ENCODE measurements at regions not wholly inside any gene's neighbourhood (a gene's known extent, or its start where the extent isn't known, plus 50 kb on each side); places are given as distances from the start of the nearest gene placed in this dataset.
A peak's percentile ranks its signal among the peaks of the same experiment; 100 is the strongest.

DNA sequence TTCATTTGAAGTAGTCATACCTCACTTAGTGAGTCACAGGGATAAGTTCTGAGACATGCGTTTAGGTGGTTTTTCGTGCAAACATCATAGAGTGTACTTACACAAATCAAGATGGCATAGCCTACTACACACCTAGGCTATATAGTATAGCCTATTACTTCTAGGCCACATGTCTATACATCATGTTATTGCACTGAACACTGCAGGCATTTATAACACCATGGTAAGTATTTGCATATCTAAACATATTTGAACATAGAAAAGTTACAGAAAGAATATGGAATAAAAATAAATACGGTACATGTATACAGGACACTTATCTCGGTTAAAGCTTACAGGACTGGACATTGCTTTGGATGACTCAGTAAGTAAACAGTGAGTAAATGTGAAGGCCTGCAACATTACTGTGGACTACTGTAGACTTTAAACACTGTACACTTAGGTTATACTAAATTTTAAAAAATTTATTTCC lies 670.6 kb downstream of the SLC16A7 start:
- no peaks in the 10 kb centered on the region for H3K4me1 ChIP-seq (ENCODE audit: control insufficient read depth, insufficient read depth, low read length)
- H3K36me3 ChIP-seq (ENCODE audit: control insufficient read depth, insufficient read depth, low read length, severe bottlenecking), result no peaks in the 10 kb centered on the region
- DNase-seq (ENCODE audit: low read depth), result peak; percentile 78
- no peak overlapping the region for H3K9ac ChIP-seq (ENCODE audit: low read length)
- no peak overlapping the region for H3K4me3 ChIP-seq (ENCODE audit: low read length)
- H3K9me3 ChIP-seq (ENCODE audit: control insufficient read depth, low read length), result no peaks in the 10 kb centered on the region
- no peaks in the 10 kb centered on the region for H3K27me3 ChIP-seq (replicated peaks; ENCODE audit: control insufficient read depth, insufficient read depth, low read length)

DNA sequence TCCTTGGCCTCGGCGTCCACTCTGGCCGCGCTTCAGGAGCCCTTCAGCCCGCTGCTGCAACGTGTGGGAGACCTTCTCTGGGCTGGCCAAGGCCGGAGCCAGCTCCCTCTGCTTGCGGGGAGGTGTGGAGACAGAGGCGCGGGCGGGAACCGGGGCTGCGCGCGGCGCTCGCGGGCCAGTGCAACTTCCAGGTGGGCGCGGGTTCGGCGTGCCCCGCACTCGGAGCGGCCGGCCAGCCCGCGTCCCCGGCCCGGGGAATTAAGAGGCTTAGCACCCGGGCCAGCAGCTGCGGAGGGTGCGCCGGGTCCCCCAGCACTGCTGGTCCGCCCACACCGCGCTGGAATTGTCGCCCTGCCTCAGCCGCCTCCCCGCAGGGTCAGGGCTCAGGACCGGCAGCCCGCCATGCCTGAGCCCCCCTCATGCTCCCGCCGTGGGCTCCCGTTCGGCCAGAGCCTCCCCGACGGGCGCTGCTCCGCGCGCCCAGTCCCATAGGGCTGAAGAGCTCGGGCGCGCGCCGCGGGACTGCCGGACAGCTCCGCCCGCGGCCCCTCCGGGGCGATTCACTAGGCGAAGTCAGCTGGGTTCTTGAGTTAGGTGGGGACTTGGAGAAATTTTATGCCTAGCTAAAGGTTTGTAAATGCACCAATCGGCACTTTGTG lies 673.9 kb downstream of the SLC16A7 start:
- Histone ChIP-seq H3K36me3 (ENCODE audit: control insufficient read depth, insufficient read depth, low read length, severe bottlenecking) (no peaks in the 10 kb centered on the region), H3K4me1 (ENCODE audit: control insufficient read depth, insufficient read depth, low read length) (no peaks in the 10 kb centered on the region), H3K9me3 (ENCODE audit: control insufficient read depth, low read length) (no peaks in the 10 kb centered on the region), H3K27me3 (replicated peaks; ENCODE audit: control insufficient read depth, insufficient read depth, low read length) (no peaks in the 10 kb centered on the region), H3K9ac (ENCODE audit: low read length) (no peak overlapping the region), H3K4me3 (ENCODE audit: low read length) (no peak overlapping the region)
- DNase-seq (ENCODE audit: low read depth), result no peak

DNA sequence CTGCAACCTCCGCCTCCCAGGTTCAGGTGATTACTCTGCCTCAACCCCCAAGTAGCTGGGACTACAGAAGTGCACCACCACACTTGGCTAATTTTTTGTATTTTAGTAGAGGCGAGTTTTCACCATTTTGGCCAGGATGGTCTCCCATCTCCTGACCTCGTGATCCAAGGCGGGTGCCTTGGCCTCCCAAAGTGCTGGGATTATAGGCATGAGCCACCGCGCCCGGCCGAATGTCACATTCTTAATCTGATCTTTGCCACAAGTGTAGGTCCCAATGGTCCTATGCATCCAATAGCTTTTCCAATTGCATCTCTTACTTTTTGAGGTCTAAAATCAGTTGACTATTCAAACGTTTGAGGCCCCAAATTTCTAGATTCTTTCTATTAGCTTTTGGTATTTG lies 676.0 kb downstream of the SLC16A7 start:
- no peak for DNase-seq (ENCODE audit: low read depth)
- no peaks in the 10 kb centered on the region for H3K9me3 ChIP-seq (ENCODE audit: control insufficient read depth, low read length)
- no peak overlapping the region for H3K9ac ChIP-seq (ENCODE audit: low read length)
- no peak overlapping the region for H3K4me3 ChIP-seq (ENCODE audit: low read length)
- no peaks in the 10 kb centered on the region for H3K27me3 ChIP-seq (replicated peaks; ENCODE audit: control insufficient read depth, insufficient read depth, low read length)
- H3K36me3 ChIP-seq (ENCODE audit: control insufficient read depth, insufficient read depth, low read length, severe bottlenecking), result no peaks in the 10 kb centered on the region
- H3K4me1 ChIP-seq (ENCODE audit: control insufficient read depth, insufficient read depth, low read length), result no peaks in the 10 kb centered on the region

DNA sequence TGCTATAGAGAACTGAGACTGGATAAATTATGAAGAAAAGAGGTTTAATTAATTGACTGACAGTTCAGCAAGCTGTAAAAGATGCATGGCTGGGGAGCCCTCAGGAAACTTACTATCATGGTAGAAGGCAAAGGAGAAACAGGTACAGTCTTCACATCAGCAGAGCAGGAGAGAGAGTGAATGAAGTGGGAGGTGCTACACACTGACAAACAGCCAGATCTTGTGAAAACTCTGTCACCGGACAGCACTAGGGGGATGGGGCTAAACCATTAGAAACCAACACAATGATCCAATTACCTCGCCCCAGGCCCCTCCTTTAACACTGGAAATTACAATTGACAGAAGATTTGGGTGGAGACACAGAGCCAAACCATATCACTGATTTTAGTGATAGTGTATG lies 682.4 kb downstream of the SLC16A7 start:
- Histone ChIP-seq H3K36me3 (ENCODE audit: control insufficient read depth, insufficient read depth, low read length, severe bottlenecking) (no peaks in the 10 kb centered on the region), H3K9ac (ENCODE audit: low read length) (no peak overlapping the region), H3K9me3 (ENCODE audit: control insufficient read depth, low read length) (no peaks in the 10 kb centered on the region), H3K4me1 (ENCODE audit: control insufficient read depth, insufficient read depth, low read length) (no peaks in the 10 kb centered on the region), H3K27me3 (replicated peaks; ENCODE audit: control insufficient read depth, insufficient read depth, low read length) (no peaks in the 10 kb centered on the region), H3K4me3 (ENCODE audit: low read length) (no peak overlapping the region)
- no peak for DNase-seq (ENCODE audit: low read depth)

DNA sequence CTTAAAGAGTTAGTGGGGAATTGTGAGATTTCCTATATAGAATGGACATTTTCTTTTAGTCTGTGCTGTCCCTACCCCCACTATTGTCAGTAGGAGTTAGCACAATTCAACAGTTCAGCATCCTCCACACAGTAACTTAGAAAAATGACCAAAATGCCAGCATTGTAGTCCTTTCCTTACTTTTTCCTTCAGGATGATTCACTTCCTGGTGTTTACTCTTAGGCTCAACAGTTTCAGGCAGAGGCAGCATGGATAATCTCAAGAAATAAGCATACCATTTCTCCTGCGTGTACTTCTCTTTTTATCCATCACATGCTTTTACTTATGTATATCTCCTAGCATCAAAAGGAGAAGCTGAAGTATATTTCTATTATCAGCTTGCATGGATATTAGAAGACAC lies 683.4 kb downstream of the SLC16A7 start:
- Histone ChIP-seq H3K9ac (ENCODE audit: low read length) (no peak overlapping the region), H3K4me1 (ENCODE audit: control insufficient read depth, insufficient read depth, low read length) (no peaks in the 10 kb centered on the region), H3K9me3 (ENCODE audit: control insufficient read depth, low read length) (no peaks in the 10 kb centered on the region), H3K4me3 (ENCODE audit: low read length) (no peak overlapping the region), H3K27me3 (replicated peaks; ENCODE audit: control insufficient read depth, insufficient read depth, low read length) (no peaks in the 10 kb centered on the region), H3K36me3 (ENCODE audit: control insufficient read depth, insufficient read depth, low read length, severe bottlenecking) (no peaks in the 10 kb centered on the region)
- peak; percentile 41 for DNase-seq (ENCODE audit: low read depth)

DNA sequence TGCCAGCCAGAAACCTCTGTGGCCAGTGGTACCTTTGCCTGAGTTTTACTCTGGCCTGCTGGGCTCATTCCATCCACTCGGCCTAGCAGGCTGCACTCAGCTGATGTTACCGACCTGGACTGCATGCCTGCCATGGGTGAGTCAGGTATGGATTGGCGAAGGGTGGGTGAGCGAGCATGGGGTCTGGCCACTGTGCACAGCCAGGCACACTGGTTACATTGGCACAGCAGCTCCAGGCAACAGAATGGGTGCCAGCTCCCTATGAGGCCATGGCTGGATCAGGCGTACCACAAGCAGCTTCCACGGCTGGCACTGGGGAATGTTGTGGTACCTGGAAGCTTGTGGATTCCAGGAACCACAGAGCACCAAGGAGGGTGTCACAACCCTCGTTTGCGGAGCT lies 685.7 kb downstream of the SLC16A7 start:
- Histone ChIP-seq H3K27me3 (replicated peaks; ENCODE audit: control insufficient read depth, insufficient read depth, low read length) (no peaks in the 10 kb centered on the region), H3K9ac (ENCODE audit: low read length) (no peak overlapping the region), H3K4me1 (ENCODE audit: control insufficient read depth, insufficient read depth, low read length) (no peaks in the 10 kb centered on the region), H3K36me3 (ENCODE audit: control insufficient read depth, insufficient read depth, low read length, severe bottlenecking) (no peaks in the 10 kb centered on the region), H3K9me3 (ENCODE audit: control insufficient read depth, low read length) (no peaks in the 10 kb centered on the region), H3K4me3 (ENCODE audit: low read length) (no peak overlapping the region)
- no peak for DNase-seq (ENCODE audit: low read depth)

DNA sequence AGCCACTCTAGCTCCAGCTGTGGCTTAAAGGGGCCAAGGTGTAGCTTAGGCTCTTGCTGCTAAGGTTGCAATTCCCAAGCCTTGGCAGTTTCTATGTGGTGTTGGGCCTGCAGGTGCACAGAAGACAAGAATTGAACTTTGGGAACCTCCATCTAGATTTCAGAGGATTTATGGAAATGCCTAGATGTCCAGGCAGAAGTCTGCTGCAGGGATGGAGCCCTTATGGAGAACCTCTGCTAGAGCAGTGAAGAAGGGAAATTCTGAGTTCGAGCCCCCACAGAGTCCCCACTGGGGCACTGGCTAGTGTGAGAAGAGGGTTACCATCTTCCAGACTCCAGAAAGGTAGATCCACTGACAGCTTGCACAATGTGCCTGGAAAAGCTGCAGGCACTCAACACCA lies 694.7 kb downstream of the SLC16A7 start:
- Histone ChIP-seq H3K27me3 (replicated peaks; ENCODE audit: control insufficient read depth, insufficient read depth, low read length) (no peaks in the 10 kb centered on the region), H3K36me3 (ENCODE audit: control insufficient read depth, insufficient read depth, low read length, severe bottlenecking) (no peaks in the 10 kb centered on the region), H3K4me3 (ENCODE audit: low read length) (no peak overlapping the region), H3K4me1 (ENCODE audit: control insufficient read depth, insufficient read depth, low read length) (no peaks in the 10 kb centered on the region), H3K9ac (ENCODE audit: low read length) (no peak overlapping the region), H3K9me3 (ENCODE audit: control insufficient read depth, low read length) (peaks cover 7% of the 10 kb centered on the region)
- no peak for DNase-seq (ENCODE audit: low read depth)

DNA sequence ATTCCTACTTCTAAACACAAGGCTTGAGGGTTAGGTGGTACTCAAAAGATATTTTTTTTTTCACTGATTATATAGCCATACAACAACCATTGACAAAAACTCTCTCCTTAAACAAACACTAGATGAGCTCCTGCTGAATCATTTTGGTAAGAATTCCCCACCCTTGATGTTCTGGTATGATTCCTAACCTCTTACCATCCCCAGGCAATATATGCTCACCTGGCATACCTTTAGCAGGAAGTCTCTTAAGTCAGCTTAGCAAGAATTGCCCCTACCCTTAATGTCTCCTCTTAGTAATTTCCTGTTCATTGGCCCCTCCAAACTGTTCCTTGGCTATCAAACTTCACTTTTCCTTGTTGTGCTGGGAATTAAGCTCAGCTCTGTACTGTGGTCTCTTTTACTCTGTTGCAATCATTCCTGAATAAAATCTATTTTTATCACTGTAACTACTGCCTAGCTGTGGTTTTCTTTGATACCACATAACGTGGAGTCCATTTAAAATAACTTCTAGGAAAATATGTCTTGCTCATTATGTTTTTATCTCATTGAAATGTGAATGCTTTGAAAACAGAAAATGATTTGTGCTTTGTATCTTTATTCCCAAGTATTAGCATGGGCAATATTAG lies 712.6 kb downstream of the SLC16A7 start:
- no peak overlapping the region for H3K4me3 ChIP-seq (ENCODE audit: low read length)
- no peaks in the 10 kb centered on the region for H3K27me3 ChIP-seq (replicated peaks; ENCODE audit: control insufficient read depth, insufficient read depth, low read length)
- DNase-seq (ENCODE audit: low read depth), result peak; percentile 46
- no peak overlapping the region for H3K9ac ChIP-seq (ENCODE audit: low read length)
- no peaks in the 10 kb centered on the region for H3K9me3 ChIP-seq (ENCODE audit: control insufficient read depth, low read length)
- H3K4me1 ChIP-seq (ENCODE audit: control insufficient read depth, insufficient read depth, low read length), result no peaks in the 10 kb centered on the region
- no peaks in the 10 kb centered on the region for H3K36me3 ChIP-seq (ENCODE audit: control insufficient read depth, insufficient read depth, low read length, severe bottlenecking)

DNA sequence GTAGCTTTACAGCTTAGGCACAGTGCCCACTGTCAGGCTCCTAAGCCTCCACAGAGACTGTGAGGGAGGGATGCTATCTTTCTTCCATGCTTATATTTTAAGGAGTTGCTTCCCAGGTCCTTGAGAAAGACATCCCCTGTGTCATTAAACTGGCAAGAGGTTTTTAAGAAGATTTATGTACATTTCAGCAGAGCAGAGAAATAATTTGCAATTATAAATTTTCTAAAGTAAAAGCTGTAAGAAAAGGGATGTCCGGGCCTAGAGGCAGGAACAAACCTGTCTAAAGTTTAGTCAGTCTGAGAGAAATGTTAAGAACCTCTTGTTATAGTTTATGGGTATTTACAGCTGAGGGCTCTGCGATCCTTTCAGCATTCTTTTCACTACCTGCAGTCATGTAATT lies 716.1 kb downstream of the SLC16A7 start:
- no peak for DNase-seq (ENCODE audit: low read depth)
- Histone ChIP-seq H3K9me3 (ENCODE audit: control insufficient read depth, low read length) (no peaks in the 10 kb centered on the region), H3K4me3 (ENCODE audit: low read length) (no peak overlapping the region), H3K27me3 (replicated peaks; ENCODE audit: control insufficient read depth, insufficient read depth, low read length) (no peaks in the 10 kb centered on the region), H3K4me1 (ENCODE audit: control insufficient read depth, insufficient read depth, low read length) (no peaks in the 10 kb centered on the region), H3K9ac (ENCODE audit: low read length) (no peak overlapping the region), H3K36me3 (ENCODE audit: control insufficient read depth, insufficient read depth, low read length, severe bottlenecking) (no peaks in the 10 kb centered on the region)

DNA sequence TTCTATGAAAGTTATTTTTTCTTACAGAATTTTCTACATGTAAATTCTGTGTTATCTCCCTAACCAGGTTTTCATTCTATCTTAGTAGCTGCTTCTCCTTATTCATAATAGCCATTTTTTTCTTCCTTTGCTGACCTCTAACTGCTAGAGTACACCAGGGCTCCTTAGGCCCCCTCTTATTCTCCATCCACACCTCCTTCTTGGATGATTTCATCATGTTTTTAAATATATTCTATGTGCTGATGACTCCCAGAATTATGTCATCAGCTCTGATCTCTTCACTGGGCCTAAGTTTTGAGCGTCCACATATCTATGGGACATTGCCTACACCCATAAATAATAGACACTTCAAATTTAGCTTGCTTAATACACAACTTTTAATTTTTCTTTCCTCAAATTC lies 721.5 kb downstream of the SLC16A7 start:
- Histone ChIP-seq H3K4me1 (ENCODE audit: control insufficient read depth, insufficient read depth, low read length) (no peaks in the 10 kb centered on the region), H3K9ac (ENCODE audit: low read length) (no peak overlapping the region), H3K9me3 (ENCODE audit: control insufficient read depth, low read length) (no peaks in the 10 kb centered on the region), H3K27me3 (replicated peaks; ENCODE audit: control insufficient read depth, insufficient read depth, low read length) (no peaks in the 10 kb centered on the region), H3K36me3 (ENCODE audit: control insufficient read depth, insufficient read depth, low read length, severe bottlenecking) (no peaks in the 10 kb centered on the region), H3K4me3 (ENCODE audit: low read length) (no peak overlapping the region)
- no peak for DNase-seq (ENCODE audit: low read depth)

DNA sequence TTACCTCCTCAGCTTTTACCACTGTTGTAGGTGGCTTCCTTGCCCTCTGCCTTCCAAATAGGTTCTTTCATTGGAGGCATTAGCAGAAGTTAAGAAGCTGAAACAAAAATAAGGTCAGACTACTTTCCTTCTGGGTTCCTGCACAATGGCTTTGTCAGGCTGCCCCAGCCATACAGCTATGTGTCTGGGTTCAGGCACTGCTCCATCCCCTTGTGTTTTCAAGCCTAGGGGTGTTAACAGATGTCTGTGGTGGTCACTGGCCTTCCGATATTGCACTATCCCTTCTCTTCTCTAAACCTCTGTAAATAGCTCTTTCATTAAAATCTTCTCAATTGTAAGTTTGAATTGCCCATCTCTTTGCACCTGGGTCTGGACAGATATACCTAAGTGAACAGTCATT lies 728.9 kb downstream of the SLC16A7 start:
- Histone ChIP-seq H3K9me3 (ENCODE audit: control insufficient read depth, low read length) (no peaks in the 10 kb centered on the region), H3K4me3 (ENCODE audit: low read length) (no peak overlapping the region), H3K27me3 (replicated peaks; ENCODE audit: control insufficient read depth, insufficient read depth, low read length) (no peaks in the 10 kb centered on the region), H3K4me1 (ENCODE audit: control insufficient read depth, insufficient read depth, low read length) (no peaks in the 10 kb centered on the region), H3K9ac (ENCODE audit: low read length) (no peak overlapping the region), H3K36me3 (ENCODE audit: control insufficient read depth, insufficient read depth, low read length, severe bottlenecking) (no peaks in the 10 kb centered on the region)
- DNase-seq (ENCODE audit: low read depth), result no peak

DNA sequence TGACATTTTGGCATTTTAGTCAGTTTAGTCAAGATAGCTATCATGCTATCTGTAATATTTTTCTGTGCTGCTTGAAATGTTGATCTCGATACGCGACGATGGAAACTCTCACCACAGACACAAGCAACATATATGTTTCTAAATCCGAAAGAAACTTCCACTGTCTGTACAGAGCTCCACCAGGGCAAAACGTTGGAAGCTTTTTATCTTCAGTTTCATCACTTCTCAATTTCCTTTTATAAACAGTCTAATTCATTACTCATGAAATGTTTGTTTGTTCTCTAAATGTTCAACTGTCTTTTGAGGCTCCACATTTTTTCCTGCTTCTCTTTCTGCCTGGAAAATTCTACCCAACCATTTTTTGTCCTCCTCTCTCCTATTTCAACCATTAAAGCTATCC lies 737.6 kb downstream of the SLC16A7 start:
- Histone ChIP-seq H3K9ac (ENCODE audit: low read length) (no peak overlapping the region), H3K9me3 (ENCODE audit: control insufficient read depth, low read length) (no peaks in the 10 kb centered on the region), H3K36me3 (ENCODE audit: control insufficient read depth, insufficient read depth, low read length, severe bottlenecking) (no peaks in the 10 kb centered on the region)

More for the DNA sequence above, 737.6 kb downstream of the SLC16A7 start:
- Histone ChIP-seq H3K27me3 (replicated peaks; ENCODE audit: control insufficient read depth, insufficient read depth, low read length) (no peaks in the 10 kb centered on the region), H3K4me3 (ENCODE audit: low read length) (no peak overlapping the region), H3K4me1 (ENCODE audit: control insufficient read depth, insufficient read depth, low read length) (no peaks in the 10 kb centered on the region)
- peak; percentile 68 for DNase-seq (ENCODE audit: low read depth)

Measured in adipocyte (in vitro differentiated cells).